HG02885 (cell line): ENCODE measurements at regions not wholly inside any gene's neighbourhood (a gene's known extent, or its start where the extent isn't known, plus 50 kb on each side); places are given as distances from the start of the nearest gene placed in this dataset.
A peak's percentile ranks its signal among the peaks of the same experiment; 100 is the strongest.

Experiments
- ATAC-seq: cut with Tn5 transposase; IDR thresholded peaks from one replicate; pipeline ENCODE4 v1.9.1; 2021; ENCODE audit warnings: mild to moderate bottlenecking; ENCODE audit not compliant: unreplicated experiment, poor library complexity

- no peak for ATAC-seq
Measured at GRCh38 chrX:22392133-22392948, 119.6 kb downstream of the CBLL2 start.

GRCh38 chrX:22395372-22395771 lies 122.7 kb downstream of the CBLL2 start:
- ATAC-seq = no peak

- no peak for ATAC-seq
Measured at GRCh38 chrX:22396408-22396807, 123.7 kb downstream of the CBLL2 start.

- ATAC-seq = no peak
Measured at GRCh38 chrX:22397566-22397965, 124.9 kb downstream of the CBLL2 start.

- no peak for ATAC-seq
Measured at GRCh38 chrX:22399437-22400192, 126.9 kb downstream of the CBLL2 start.

GRCh38 chrX:22404297-22404696 lies 131.6 kb downstream of the CBLL2 start:
- no peak for ATAC-seq

- ATAC-seq = no peak
Measured at GRCh38 chrX:22406201-22406737, 133.6 kb downstream of the CBLL2 start.

- ATAC-seq = peak; percentile 64
Measured at GRCh38 chrX:22409418-22409817, 136.7 kb downstream of the CBLL2 start.

GRCh38 chrX:22424122-22424915 lies 151.6 kb downstream of the CBLL2 start:
- ATAC-seq = no peak

- ATAC-seq = no peak
Measured at GRCh38 chrX:22424919-22425318, 152.2 kb downstream of the CBLL2 start.

GRCh38 chrX:22429704-22430103 lies 157.0 kb downstream of the CBLL2 start:
- no peak for ATAC-seq

GRCh38 chrX:22430701-22431100 lies 158.0 kb downstream of the CBLL2 start:
- ATAC-seq = no peak

- ATAC-seq = no peak
Measured at GRCh38 chrX:22433292-22434070, 160.8 kb downstream of the CBLL2 start.

GRCh38 chrX:22445880-22446279 lies 173.2 kb downstream of the CBLL2 start:
- no peak for ATAC-seq

GRCh38 chrX:22462959-22463358 lies 190.2 kb downstream of the CBLL2 start:
- ATAC-seq = no peak

- no peak for ATAC-seq
Measured at GRCh38 chrX:22467571-22467970, 194.9 kb downstream of the CBLL2 start.

- no peak for ATAC-seq
Measured at GRCh38 chrX:22481436-22481835, 208.7 kb downstream of the CBLL2 start.

GRCh38 chrX:22486296-22486695 lies 213.6 kb downstream of the CBLL2 start:
- no peak for ATAC-seq

GRCh38 chrX:22516893-22517292 lies 244.2 kb downstream of the CBLL2 start:
- ATAC-seq = no peak
